NCI-H774 (cell line): ENCODE measurements at regions not wholly inside any gene's neighbourhood (a gene's known extent, or its start where the extent isn't known, plus 50 kb on each side); places are given as distances from the start of the nearest gene placed in this dataset.

Experiments
- DNase-seq: peaks from one replicate; lab custom pipeline; 2025; lab: John Stamatoyannopoulos, UW

- DNase-seq: no peak
Measured at GRCh38 chr18:37653618-37654017, 88.0 kb upstream of the CELF4 start.

GRCh38 chr18:37649930-37650329 lies 84.3 kb upstream of the CELF4 start:
- no peak for DNase-seq

- no peak for DNase-seq
Measured at GRCh38 chr18:37649416-37649815, 83.8 kb upstream of the CELF4 start.

- DNase-seq: no peak
Measured at GRCh38 chr18:37641573-37641972, 76.0 kb upstream of the CELF4 start.

- no peak for DNase-seq
Measured at GRCh38 chr18:37640504-37640903, 74.9 kb upstream of the CELF4 start.

- no peak for DNase-seq
Measured at GRCh38 chr18:37639846-37640245, 74.2 kb upstream of the CELF4 start.

- no peak for DNase-seq
Measured at GRCh38 chr18:37637478-37637850, 71.9 kb upstream of the CELF4 start.

GRCh38 chr18:37636831-37637477 lies 71.4 kb upstream of the CELF4 start:
- DNase-seq: no peak

GRCh38 chr18:37634516-37634915 lies 68.9 kb upstream of the CELF4 start:
- no peak for DNase-seq

GRCh38 chr18:37631422-37631821 lies 65.8 kb upstream of the CELF4 start:
- DNase-seq: no peak

- DNase-seq: no peak
Measured at GRCh38 chr18:37630334-37630733, 64.7 kb upstream of the CELF4 start.

- no peak for DNase-seq
Measured at GRCh38 chr18:37628470-37629220, 63.0 kb upstream of the CELF4 start.

- DNase-seq: no peak
Measured at GRCh38 chr18:37624318-37624717, 58.7 kb upstream of the CELF4 start.

- no peak for DNase-seq
Measured at GRCh38 chr18:37619964-37620363, 54.4 kb upstream of the CELF4 start.

- no peak for DNase-seq
Measured at GRCh38 chr18:37617623-37618022, 52.0 kb upstream of the CELF4 start.
